H1 (cell line): ENCODE measurements at regions not wholly inside any gene's neighbourhood (a gene's known extent, or its start where the extent isn't known, plus 50 kb on each side); places are given as distances from the start of the nearest gene placed in this dataset.

Source experiments
- CTCF ChIA-PET: fragments of 300-600 bp; sonication (Branson Sonifier 250); formaldehyde crosslinking; loops from one replicate; lab custom pipeline; 2021; ENCODE audit not compliant: partially characterized antibody; lab: Charles Lee
- POLR2A ChIA-PET: fragments of 300-600 bp; sonication (Branson Sonifier 250); formaldehyde crosslinking; loops from one replicate; lab custom pipeline; 2021; ENCODE audit warnings: inconsistent platforms; ENCODE audit not compliant: partially characterized antibody; lab: Charles Lee
- DNase-seq, 2 experiments: peaks; one replicate each; pipeline versions ENCODE4 v3.0.0 to v3.0.0-alpha.2; 2010 to 2022; ENCODE audit warnings: low spot score in 2 of 2, low read depth in 1 of 2, mixed read lengths in 1 of 2
- FAIRE-seq: peaks from 2 replicates; lab custom pipeline; 2011; peaks lifted over from hg19 to GRCh38; lab: Jason Lieb, UNC
- H2AFZ ChIP-seq: 2 replicates; pipeline ENCODE4 v1.8.1; 2012; ENCODE audit warnings: low read length, inconsistent platforms
- H2AK5ac ChIP-seq: 2 replicates; pipeline ENCODE4 v1.6.1; 2013; ENCODE audit warnings: low read depth, low read length
- H2BK120ac ChIP-seq: replicated peaks from 2 replicates; pipeline ENCODE3; 2013; ENCODE audit warnings: low read depth, low read length, inconsistent platforms
- H2BK12ac ChIP-seq: 2 replicates; pipeline ENCODE4 v1.6.1; 2013; ENCODE audit warnings: low read depth, low read length
- H2BK15ac ChIP-seq: 2 replicates; pipeline ENCODE4 v1.6.1; 2013; ENCODE audit warnings: low read length
- H2BK20ac ChIP-seq: 2 replicates; pipeline ENCODE4 v1.6.1; 2013; ENCODE audit warnings: low read length
- H2BK5ac ChIP-seq: 2 replicates; pipeline ENCODE4 v1.6.1; 2013; ENCODE audit warnings: low read depth, low read length
- H3K14ac ChIP-seq: 2 replicates; pipeline ENCODE4 v1.6.1; 2013; ENCODE audit warnings: inconsistent platforms; ENCODE audit not compliant: insufficient read length
- H3K18ac ChIP-seq: 2 replicates; pipeline ENCODE4 v1.6.1; 2013; ENCODE audit warnings: low read length; ENCODE audit errors: extremely low read depth
- H3K23ac ChIP-seq: 2 replicates; pipeline ENCODE4 v1.6.1; 2013; ENCODE audit warnings: inconsistent platforms; ENCODE audit not compliant: insufficient read length
- H3K23me2 ChIP-seq: 2 replicates; pipeline ENCODE4 v1.6.1; 2013; ENCODE audit warnings: low read depth, low read length
- H3K27ac ChIP-seq: 2 replicates; pipeline ENCODE4 v1.6.1; 2011; ENCODE audit warnings: low read depth, low read length, inconsistent platforms
- H3K27me3 ChIP-seq, 4 experiments: replicated peaks in 1 of 4; 1 replicate in 1 of 4; 2 replicates in 3 of 4; pipeline versions ENCODE4 v1.6.1 to v1.8.1; 2011 to 2013; ENCODE audit warnings: low read length in 3 of 4, mild to moderate bottlenecking in 3 of 4, inconsistent platforms in 2 of 4, mixed read lengths in 2 of 4, moderate library complexity in 1 of 4; ENCODE audit not compliant: control insufficient read depth in 3 of 4, insufficient read depth in 3 of 4; ENCODE audit errors: extremely low read depth in 1 of 4
- H3K36me3 ChIP-seq, 4 experiments: 2 replicates each; pipeline versions ENCODE4 v1.6.1 to v1.8.1; 2011 to 2013; ENCODE audit warnings: mild to moderate bottlenecking in 4 of 4, low read length in 3 of 4, moderate library complexity in 2 of 4, control low read depth in 1 of 4, inconsistent platforms in 1 of 4; ENCODE audit not compliant: insufficient read depth in 4 of 4, control insufficient read depth in 2 of 4
- H3K4ac ChIP-seq: replicated peaks from 2 replicates; pipeline ENCODE3; 2013; ENCODE audit warnings: low read length, low read depth, mixed read lengths, inconsistent platforms; ENCODE audit not compliant: insufficient read length
- H3K4me1 ChIP-seq, 4 experiments: replicated peaks in 1 of 4; 1 replicate in 1 of 4; 2 replicates in 3 of 4; pipeline versions ENCODE4 v1.6.1 to v1.8.1; 2011 to 2013; ENCODE audit warnings: low read length in 3 of 4, inconsistent platforms in 2 of 4, mixed read lengths in 1 of 4; ENCODE audit not compliant: insufficient read depth in 4 of 4, control insufficient read depth in 3 of 4
- H3K4me2 ChIP-seq, 2 experiments: 2 replicates each; pipeline versions ENCODE4 v1.6.1 to v1.8.1; 2011 to 2013; ENCODE audit warnings: low read depth in 2 of 2, low read length in 2 of 2, control low read depth in 1 of 2, inconsistent platforms in 1 of 2, mild to moderate bottlenecking in 1 of 2; ENCODE audit not compliant: insufficient read depth in 1 of 2
- H3K4me3 ChIP-seq, 4 experiments: fragments of 200-600, 300-600 bp in 1 of 4; sonication (generic), shearing (Covaris generic), sonication (Bioruptor Twin) in 1 of 4; 2 replicates each; pipeline versions ENCODE4 v1.5.1 to v1.8.1; 2011 to 2016; ENCODE audit warnings: low read length in 4 of 4, low read depth in 3 of 4, control low read depth in 2 of 4, inconsistent platforms in 2 of 4, mild to moderate bottlenecking in 2 of 4, mixed read lengths in 1 of 4, moderate library complexity in 1 of 4; ENCODE audit not compliant: insufficient read depth in 2 of 4; ENCODE audit errors: extremely low read depth in 1 of 4
- H3K56ac ChIP-seq: replicated peaks from 2 replicates; pipeline ENCODE3; 2013; ENCODE audit warnings: low read depth, mild to moderate bottlenecking, mixed read lengths, low read length, inconsistent platforms; ENCODE audit not compliant: insufficient read length
- H3K79me1 ChIP-seq: 2 replicates; pipeline ENCODE4 v1.6.1; 2013; ENCODE audit warnings: low read depth, low read length, control low read depth
- H3K79me2 ChIP-seq, 2 experiments: 2 replicates each; pipeline versions ENCODE4 v1.6.1 to v1.8.1; 2012 to 2013; ENCODE audit warnings: low read length in 2 of 2, mild to moderate bottlenecking in 2 of 2, inconsistent platforms in 1 of 2; ENCODE audit not compliant: insufficient read depth in 2 of 2, control insufficient read depth in 1 of 2
- H3K9ac ChIP-seq, 4 experiments: replicated peaks in 1 of 4; 1 replicate in 1 of 4; 2 replicates in 3 of 4; pipeline versions ENCODE4 v1.6.1 to v1.8.1; 2011 to 2013; ENCODE audit warnings: low read depth in 3 of 4, low read length in 3 of 4, control low read depth in 2 of 4, mild to moderate bottlenecking in 2 of 4, moderate library complexity in 2 of 4, inconsistent platforms in 1 of 4; ENCODE audit errors: extremely low read depth in 1 of 4
- H3K9me3 ChIP-seq, 2 experiments: 2 replicates each; pipeline versions ENCODE4 v1.6.1 to v1.8.1; 2012 to 2013; ENCODE audit warnings: mild to moderate bottlenecking in 2 of 2, moderate library complexity in 2 of 2, control low read depth in 1 of 2, inconsistent platforms in 1 of 2, low read depth in 1 of 2, low read length in 1 of 2, mixed read lengths in 1 of 2; ENCODE audit not compliant: insufficient read depth in 2 of 2
- H4K20me1 ChIP-seq, 2 experiments: replicated peaks in 1 of 2; 2 replicates each; pipeline versions ENCODE3 to v1.8.1; 2011 to 2013; ENCODE audit warnings: inconsistent platforms in 2 of 2, low read length in 2 of 2, mild to moderate bottlenecking in 1 of 2; ENCODE audit not compliant: insufficient read depth in 2 of 2, control insufficient read depth in 1 of 2
- H4K5ac ChIP-seq: 2 replicates; pipeline ENCODE4 v1.6.1; 2013; ENCODE audit warnings: low read length, low read depth, mixed read lengths, inconsistent platforms; ENCODE audit not compliant: insufficient read length
- H4K8ac ChIP-seq: 2 replicates; pipeline ENCODE4 v1.8.0; 2013; ENCODE audit warnings: mild to moderate bottlenecking, moderate library complexity, low read length, inconsistent platforms; ENCODE audit not compliant: insufficient read depth; ENCODE audit errors: extremely low read depth
- H4K91ac ChIP-seq: replicated peaks from 2 replicates; pipeline ENCODE3; 2013; ENCODE audit warnings: low read length, mixed read lengths, inconsistent platforms; ENCODE audit not compliant: insufficient read length
- CEBPB ChIP-seq: IDR thresholded peaks from 2 replicates; pipeline ENCODE4 v1.6.1; 2012; ENCODE audit warnings: low read depth, low read length
- CREB1 ChIP-seq: IDR thresholded peaks from 2 replicates; pipeline ENCODE4 v1.6.1; 2012; ENCODE audit warnings: inconsistent platforms
- CTBP2 ChIP-seq: IDR thresholded peaks from 2 replicates; pipeline ENCODE4 v1.7.0; 2011; ENCODE audit warnings: borderline replicate concordance, mild to moderate bottlenecking, moderate library complexity, mixed read lengths, low read length; ENCODE audit not compliant: insufficient read depth, insufficient read length
- EZH2 ChIP-seq: fragments of 200-600 bp; sonication (generic); IDR thresholded peaks from 2 replicates; pipeline ENCODE4 v1.7.1; 2012; ENCODE audit warnings: low read depth, mild to moderate bottlenecking, moderate library complexity, low read length, inconsistent platforms; ENCODE audit not compliant: severe bottlenecking
- GTF2F1 ChIP-seq: IDR thresholded peaks from 2 replicates; pipeline ENCODE4 v1.6.1; 2012; ENCODE audit warnings: low read depth, low read length, improper control_type of control experiment, borderline replicate concordance
- JUN ChIP-seq: IDR thresholded peaks from 2 replicates; pipeline ENCODE4 v1.6.1; 2011; ENCODE audit warnings: low read depth, mild to moderate bottlenecking, improper control_type of control experiment, low read length
- RBBP5 ChIP-seq: IDR thresholded peaks from 2 replicates; pipeline ENCODE4 v1.7.1; 2012; ENCODE audit warnings: low read depth, mild to moderate bottlenecking, inconsistent platforms, low read length, moderate library complexity, borderline replicate concordance
- TAF7 ChIP-seq: optimal IDR thresholded peaks from 2 replicates; pipeline ENCODE3; 2011; ENCODE audit warnings: low read depth, mild to moderate bottlenecking, inconsistent platforms, low read length, moderate library complexity, borderline replicate concordance
- YY1 ChIP-seq: IDR thresholded peaks from 2 replicates; pipeline ENCODE4 v1.6.1; 2011; ENCODE audit warnings: low read depth, mild to moderate bottlenecking, low read length
- WGBS, 2 experiments: shearing (Covaris generic) in 1 of 2; methylation state at CpG; one replicate each; pipeline versions ENCODE4 v1.1.6 to v1.1.7; 2013 to 2015; ENCODE audit warnings: low lambda C conversion rate in 2 of 2, mixed read lengths in 2 of 2, inconsistent platforms in 1 of 2, low coverage in 1 of 2, missing lambda C conversion rate in 1 of 2; ENCODE audit not compliant: insufficient replicate concordance in 2 of 2, insufficient coverage in 1 of 2, insufficient read length in 1 of 2; ENCODE audit errors: extremely low coverage in 1 of 2, missing lambda C conversion rate in 1 of 2; 5-methylcytosine and 5-hydroxymethylcytosine counted together
- TF ChIP-seq, protein P1 (sequence below): IDR thresholded peaks from 2 replicates; pipeline ENCODE4 v1.6.1; 2012; ENCODE audit warnings: inconsistent platforms
- TF ChIP-seq, protein P2 (sequence below): IDR thresholded peaks from 2 replicates; pipeline ENCODE4 v1.6.1; 2011; ENCODE audit warnings: low read depth, mild to moderate bottlenecking, low read length; ENCODE audit not compliant: insufficient read depth

DNA sequence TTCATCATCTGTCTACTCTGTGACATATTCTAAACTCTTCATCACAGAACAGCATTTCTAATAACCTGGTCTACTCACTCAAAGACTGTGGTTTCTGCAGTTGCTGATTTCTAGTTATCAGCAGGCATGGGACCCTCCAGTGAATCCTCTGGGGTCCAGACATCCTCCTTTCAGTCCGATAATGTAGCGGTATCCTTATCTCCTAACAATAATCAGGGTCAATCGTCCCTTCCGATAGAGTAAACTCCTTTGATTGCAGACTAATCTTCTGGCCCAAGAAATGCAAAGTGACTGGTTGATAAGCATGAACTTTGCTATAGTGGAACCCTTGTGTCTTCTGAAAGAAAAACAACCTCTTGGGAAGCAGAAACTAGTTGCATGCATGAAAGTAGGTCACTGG lies 1209.8 kb upstream of the CELF2 start:
- no peak overlapping the region for H2BK15ac ChIP-seq
- CTCF ChIA-PET = no interaction called here

More for the DNA sequence above, 1209.8 kb upstream of the CELF2 start:
- no peak overlapping the region for H3K56ac ChIP-seq
- no peak for FAIRE-seq
- H3K27ac ChIP-seq = no peak overlapping the region
- no peak overlapping the region for H3K4me2 ChIP-seq
- H2AFZ ChIP-seq = no peak overlapping the region
- H2AK5ac ChIP-seq = no peak overlapping the region
- H3K36me3 ChIP-seq = no peaks in the 10 kb centered on the region
- no peaks in the 10 kb centered on the region for H3K79me1 ChIP-seq
- POLR2A ChIA-PET = no interaction called here
- no peaks in the 10 kb centered on the region for H3K23me2 ChIP-seq
- H2BK5ac ChIP-seq = no peak overlapping the region
- H3K23ac ChIP-seq = no peak overlapping the region
- no peaks in the 10 kb centered on the region for H4K20me1 ChIP-seq
- no peaks in the 10 kb centered on the region for H3K4me1 ChIP-seq
- TF ChIP-seq RBBP5 (no peak), EZH2 (no peak), JUN (no peak), YY1 (no peak), CEBPB (no peak), GTF2F1 (no peak), CREB1 (no peak), CTBP2 (no peak), TAF7 (no peak)
- TF ChIP-seq, protein P1, sequence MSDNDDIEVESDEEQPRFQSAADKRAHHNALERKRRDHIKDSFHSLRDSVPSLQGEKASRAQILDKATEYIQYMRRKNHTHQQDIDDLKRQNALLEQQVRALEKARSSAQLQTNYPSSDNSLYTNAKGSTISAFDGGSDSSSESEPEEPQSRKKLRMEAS = no peak
- TF ChIP-seq, protein P2, sequence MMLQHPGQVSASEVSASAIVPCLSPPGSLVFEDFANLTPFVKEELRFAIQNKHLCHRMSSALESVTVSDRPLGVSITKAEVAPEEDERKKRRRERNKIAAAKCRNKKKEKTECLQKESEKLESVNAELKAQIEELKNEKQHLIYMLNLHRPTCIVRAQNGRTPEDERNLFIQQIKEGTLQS = no peak
- H3K18ac ChIP-seq = no peak overlapping the region
- H2BK20ac ChIP-seq = no peak overlapping the region
- no peak overlapping the region for H4K5ac ChIP-seq
- H4K8ac ChIP-seq = no peak overlapping the region
- no peak overlapping the region for H3K9ac ChIP-seq
- no peak for DNase-seq
- H3K79me2 ChIP-seq = no peaks in the 10 kb centered on the region
- H3K14ac ChIP-seq = no peak overlapping the region
- no peak overlapping the region for H3K4ac ChIP-seq
- H3K9me3 ChIP-seq = no peaks in the 10 kb centered on the region
- no peak overlapping the region for H2BK12ac ChIP-seq
- H3K4me3 ChIP-seq = no peak overlapping the region
- H3K27me3 ChIP-seq = no peaks in the 10 kb centered on the region
- no peak overlapping the region for H2BK120ac ChIP-seq
- 91% methylated on average over 4 of the region's 4 CpGs; no CpG with 5 or more reads in 1 of the 2 experiments for WGBS, 2 experiments
- H4K91ac ChIP-seq = no peak overlapping the region
